ENCODE measurements at regions not wholly inside any gene's neighbourhood (a gene's known extent, or its start where the extent isn't known, plus 50 kb on each side); places are given as distances from the start of the nearest gene placed in this dataset.

DNA sequence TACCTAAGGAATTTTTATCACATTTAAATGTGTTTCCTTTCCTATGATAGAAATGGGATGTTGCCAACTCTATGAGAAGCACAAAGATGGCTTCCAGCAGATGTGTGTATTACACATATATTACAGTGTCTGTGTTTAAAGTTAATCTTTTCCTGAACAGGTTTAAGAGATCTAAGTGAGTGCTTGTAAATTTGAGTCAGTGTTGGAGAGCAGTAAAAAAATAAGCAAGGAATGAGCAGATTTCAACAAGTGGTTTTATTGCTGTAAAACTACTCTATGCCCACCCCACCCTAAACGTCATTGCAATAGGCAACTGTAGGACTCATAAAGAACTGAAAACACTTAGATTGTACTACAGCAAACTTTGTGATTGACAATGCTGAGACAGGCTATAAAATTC is 248.7 kb downstream of the KLF5 start:
- Histone ChIP-seq H3K27ac (ENCODE audit: extremely low read depth, low read depth, low read length) (no peak overlapping the region), H3K36me3 (ENCODE audit: control insufficient read depth in 2 of 2, insufficient read depth in 1 of 2, low read length in 2 of 2) (no peaks in the 10 kb centered on the region), H3K4me3 (ENCODE audit: low read depth, low read length) (no peak overlapping the region), H3K9me3 (ENCODE audit: control insufficient read depth, insufficient read depth, low read depth, low read length) (no peaks in the 10 kb centered on the region), H3K4me1 (ENCODE audit: control insufficient read depth, insufficient read depth, low read length) (no peaks in the 10 kb centered on the region)
- peak; percentile 89 for TF ChIP-seq SCRT2 (tag by site-specific recombination; IDR thresholded peaks at IDR 0.05)
- no peak for TF ChIP-seq ZNF10 (tag by site-specific recombination; IDR thresholded peaks at IDR 0.05)
- peak; percentile 56; the same call in 1 of the 2 replicates for TF ChIP-seq SCRT1 (tag by site-specific recombination; IDR thresholded peaks at IDR 0.05; ENCODE audit: borderline replicate concordance)
- ChIA-PET POLR2A (no interaction called here), CTCF (no interaction called here)

GRCh38 chr13:73306688-73307087 is 247.9 kb downstream of the KLF5 start:
- Histone ChIP-seq H3K36me3 (ENCODE audit: control insufficient read depth in 2 of 2, insufficient read depth in 1 of 2, low read length in 2 of 2) (no peaks in the 10 kb centered on the region), H3K4me1 (ENCODE audit: control insufficient read depth, insufficient read depth, low read length) (no peaks in the 10 kb centered on the region), H3K27ac (ENCODE audit: extremely low read depth, low read depth, low read length) (no peak overlapping the region), H3K9me3 (ENCODE audit: control insufficient read depth, insufficient read depth, low read depth, low read length) (no peaks in the 10 kb centered on the region), H3K4me3 (ENCODE audit: low read depth, low read length) (no peak overlapping the region)
- CTCF ChIA-PET, result no interaction called here
- POLR2A ChIA-PET, result no interaction called here
- no peak for TF ChIP-seq ZNF433 (tag by site-specific recombination; IDR thresholded peaks at IDR 0.05; ENCODE audit: low read depth)
- no peak for TF ChIP-seq HOXA7 (CRISPR knock-in tag; IDR thresholded peaks at IDR 0.05; ENCODE audit: borderline replicate concordance)
- TF ChIP-seq ZNF398 (tag by site-specific recombination; IDR thresholded peaks at IDR 0.05), result no peak
- no peak for TF ChIP-seq ZNF37A (tag by site-specific recombination; IDR thresholded peaks at IDR 0.05)
- no peak for TF ChIP-seq GLIS2 (tag by site-specific recombination; IDR thresholded peaks at IDR 0.05)
- no peak for TF ChIP-seq ZNF530 (tag by site-specific recombination; IDR thresholded peaks at IDR 0.05; ENCODE audit: low read depth)
- TF ChIP-seq, protein P1, sequence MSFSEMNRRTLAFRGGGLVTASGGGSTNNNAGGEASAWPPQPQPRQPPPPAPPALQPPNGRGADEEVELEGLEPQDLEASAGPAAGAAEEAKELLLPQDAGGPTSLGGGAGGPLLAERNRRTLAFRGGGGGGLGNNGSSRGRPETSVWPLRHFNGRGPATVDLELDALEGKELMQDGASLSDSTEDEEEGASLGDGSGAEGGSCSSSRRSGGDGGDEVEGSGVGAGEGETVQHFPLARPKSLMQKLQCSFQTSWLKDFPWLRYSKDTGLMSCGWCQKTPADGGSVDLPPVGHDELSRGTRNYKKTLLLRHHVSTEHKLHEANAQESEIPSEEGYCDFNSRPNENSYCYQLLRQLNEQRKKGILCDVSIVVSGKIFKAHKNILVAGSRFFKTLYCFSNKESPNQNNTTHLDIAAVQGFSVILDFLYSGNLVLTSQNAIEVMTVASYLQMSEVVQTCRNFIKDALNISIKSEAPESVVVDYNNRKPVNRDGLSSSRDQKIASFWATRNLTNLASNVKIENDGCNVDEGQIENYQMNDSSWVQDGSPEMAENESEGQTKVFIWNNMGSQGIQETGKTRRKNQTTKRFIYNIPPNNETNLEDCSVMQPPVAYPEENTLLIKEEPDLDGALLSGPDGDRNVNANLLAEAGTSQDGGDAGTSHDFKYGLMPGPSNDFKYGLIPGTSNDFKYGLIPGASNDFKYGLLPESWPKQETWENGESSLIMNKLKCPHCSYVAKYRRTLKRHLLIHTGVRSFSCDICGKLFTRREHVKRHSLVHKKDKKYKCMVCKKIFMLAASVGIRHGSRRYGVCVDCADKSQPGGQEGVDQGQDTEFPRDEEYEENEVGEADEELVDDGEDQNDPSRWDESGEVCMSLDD (tag by site-specific recombination; IDR thresholded peaks at IDR 0.05), result no peak
- TF ChIP-seq ZNF416 (tag by site-specific recombination; IDR thresholded peaks at IDR 0.05), result no peak
- TF ChIP-seq ZFHX2 (tag by site-specific recombination; conservative IDR thresholded peaks at IDR 0.05), result no peak
- no peak for TF ChIP-seq ZNF792 (tag by site-specific recombination; IDR thresholded peaks at IDR 0.05)
- no peak for TF ChIP-seq ZBTB17 (tag by site-specific recombination; IDR thresholded peaks at IDR 0.05)
- no peak for TF ChIP-seq ZNF10 (tag by site-specific recombination; IDR thresholded peaks at IDR 0.05)
- TF ChIP-seq ZNF266 (tag by site-specific recombination; IDR thresholded peaks at IDR 0.05; ENCODE audit: low read depth), result no peak
- TF ChIP-seq ZNF16 (tag by site-specific recombination; IDR thresholded peaks at IDR 0.05; ENCODE audit: low read depth), result no peak
- TF ChIP-seq, protein P2, sequence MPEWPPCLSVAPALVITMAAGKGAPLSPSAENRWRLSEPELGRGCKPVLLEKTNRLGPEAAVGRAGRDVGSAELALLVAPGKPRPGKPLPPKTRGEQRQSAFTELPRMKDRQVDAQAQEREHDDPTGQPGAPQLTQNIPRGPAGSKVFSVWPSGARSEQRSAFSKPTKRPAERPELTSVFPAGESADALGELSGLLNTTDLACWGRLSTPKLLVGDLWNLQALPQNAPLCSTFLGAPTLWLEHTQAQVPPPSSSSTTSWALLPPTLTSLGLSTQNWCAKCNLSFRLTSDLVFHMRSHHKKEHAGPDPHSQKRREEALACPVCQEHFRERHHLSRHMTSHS (tag by site-specific recombination; IDR thresholded peaks at IDR 0.05), result no peak
- TF ChIP-seq ZNF426 (tag by site-specific recombination; IDR thresholded peaks at IDR 0.05), result no peak
- no peak for TF ChIP-seq ZNF140 (tag by site-specific recombination; IDR thresholded peaks at IDR 0.05)
- TF ChIP-seq KLF16 (tag by site-specific recombination; IDR thresholded peaks at IDR 0.05), result no peak

All from HEK293 (cell line).